CD4-positive, alpha-beta T cell treated with Interleukin-17A for 4 hours (primary cell): ENCODE measurements at regions not wholly inside any gene's neighbourhood (a gene's known extent, or its start where the extent isn't known, plus 50 kb on each side); places are given as distances from the start of the nearest gene placed in this dataset.
"Not testable (repeated sequence)": the region's sequence is repeated elsewhere in the genome, so short reads cannot be mapped to it uniquely, and the experiment has no call there.

ENCODE experiments used
- DNase-seq: peaks from one replicate; pipeline ENCODE4 v3.0.0-alpha.2; 2020; ENCODE audit warnings: mixed read lengths

DNA sequence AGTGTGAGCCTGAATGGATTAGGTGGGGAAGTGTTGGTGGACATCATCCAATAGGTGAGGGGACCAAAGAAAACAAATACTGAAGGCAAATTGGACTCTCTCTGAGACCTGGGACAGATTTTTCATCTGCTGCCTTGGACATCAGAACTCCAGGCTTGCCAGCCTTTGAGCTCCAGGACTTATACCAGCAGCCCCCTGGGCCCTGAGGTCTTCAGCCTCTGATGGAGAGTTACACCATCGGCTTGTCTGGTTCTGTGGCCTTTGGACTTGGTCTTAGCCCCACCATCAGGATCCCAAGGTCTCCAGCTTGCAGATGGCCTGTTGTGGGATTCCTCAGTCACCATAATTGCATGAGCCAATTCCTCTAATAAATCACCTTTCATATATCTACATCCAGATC lies 80.8 kb upstream of the SLC8A3 start:
- no peak for DNase-seq

DNA sequence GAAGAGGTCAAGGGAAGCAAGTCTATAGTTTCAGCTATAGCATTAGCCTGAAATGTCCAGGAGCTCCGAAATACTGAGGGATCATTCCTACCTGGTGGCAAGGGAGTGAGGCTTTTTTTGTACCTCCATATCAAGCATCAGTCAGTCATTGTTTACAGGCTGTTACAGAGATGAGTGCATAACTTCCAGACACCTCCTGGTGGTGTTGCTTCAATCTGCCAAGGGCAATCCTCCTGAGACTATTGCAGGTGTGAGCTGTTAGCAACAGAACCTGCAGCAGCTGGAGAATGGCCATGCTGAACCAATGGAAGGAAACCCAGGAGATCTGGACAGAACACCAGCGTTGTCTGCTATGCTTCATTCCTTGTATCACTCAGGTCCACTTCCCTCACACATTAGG lies 80.0 kb upstream of the SLC8A3 start:
- DNase-seq = no peak

DNA sequence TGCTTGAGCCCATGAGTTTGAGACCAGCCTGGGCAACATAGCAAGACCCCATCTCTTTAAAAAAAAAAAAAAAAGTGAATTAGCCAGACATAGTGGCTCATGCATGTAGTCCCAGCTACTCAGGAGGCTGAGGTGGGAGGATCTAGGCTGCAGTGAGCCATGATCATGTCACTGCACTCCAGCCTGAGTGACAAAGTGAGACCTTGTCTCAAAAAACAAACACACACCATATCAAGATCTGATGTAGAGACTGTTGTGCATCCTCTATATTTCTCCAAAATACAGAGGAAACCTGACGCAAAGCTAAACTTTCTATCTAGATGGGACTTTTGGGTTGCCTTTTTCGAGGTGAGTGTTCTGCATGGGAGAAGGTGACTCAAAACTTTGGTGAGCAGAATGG lies 77.4 kb upstream of the SLC8A3 start:
- no peak for DNase-seq

DNA sequence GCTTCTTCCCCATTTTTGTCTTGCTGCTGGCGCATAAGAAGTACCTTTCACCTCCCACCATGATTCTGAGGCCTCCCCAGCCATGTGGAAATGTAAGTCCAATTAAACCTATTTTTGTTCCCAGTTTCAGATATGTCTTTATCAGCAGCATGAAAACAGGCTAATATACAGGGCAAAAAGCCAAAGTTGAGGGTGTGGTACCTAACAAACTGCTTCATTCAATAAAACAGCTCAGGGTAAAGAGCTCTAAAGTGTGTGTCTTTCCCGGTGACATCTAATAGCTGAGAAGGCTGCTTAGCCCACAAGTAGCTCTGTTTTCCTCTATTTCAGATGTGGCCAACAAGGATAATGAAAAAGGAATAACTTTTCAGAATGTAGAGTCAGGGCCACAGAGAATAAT lies 76.7 kb upstream of the SLC8A3 start:
- no peak for DNase-seq

DNA sequence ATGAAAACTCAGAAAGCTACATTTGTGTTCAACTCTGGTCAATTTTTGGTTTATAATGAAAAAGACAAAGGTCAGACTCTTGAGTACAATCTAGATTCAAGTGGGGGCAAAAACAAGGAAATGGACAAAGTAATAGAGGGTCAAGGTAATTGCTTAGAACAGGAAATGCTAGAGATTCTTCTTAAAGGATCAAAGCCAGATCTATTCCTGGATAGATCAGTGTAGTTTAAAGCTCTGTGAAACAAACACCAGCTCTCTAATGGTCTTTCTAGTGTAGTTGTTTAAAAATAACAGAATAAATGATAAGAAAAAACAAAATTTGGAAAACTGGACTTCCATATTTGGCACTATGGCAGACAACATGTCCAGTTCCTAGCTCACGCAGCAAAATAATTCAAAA lies 70.7 kb upstream of the SLC8A3 start:
- no peak for DNase-seq

DNA sequence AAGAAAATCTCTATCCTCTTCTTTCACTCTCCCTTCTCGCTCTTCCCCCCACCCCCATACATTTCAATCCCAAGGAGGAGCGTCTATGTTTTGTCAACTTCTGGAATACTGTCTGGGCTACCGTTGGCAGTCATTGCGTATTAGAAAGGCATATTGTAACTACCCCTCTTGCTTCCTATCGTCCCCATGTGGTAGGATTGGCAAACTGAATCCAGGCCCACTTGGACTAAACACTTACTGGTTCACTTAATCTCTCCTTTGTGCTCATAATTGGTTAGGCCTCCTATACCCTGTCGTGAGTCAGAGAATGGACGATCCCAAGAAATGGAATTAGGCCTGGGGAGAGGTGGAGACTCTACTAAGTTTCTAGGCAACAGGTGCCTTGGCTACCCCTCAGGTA lies 68.8 kb upstream of the SLC8A3 start:
- DNase-seq = no peak

DNA sequence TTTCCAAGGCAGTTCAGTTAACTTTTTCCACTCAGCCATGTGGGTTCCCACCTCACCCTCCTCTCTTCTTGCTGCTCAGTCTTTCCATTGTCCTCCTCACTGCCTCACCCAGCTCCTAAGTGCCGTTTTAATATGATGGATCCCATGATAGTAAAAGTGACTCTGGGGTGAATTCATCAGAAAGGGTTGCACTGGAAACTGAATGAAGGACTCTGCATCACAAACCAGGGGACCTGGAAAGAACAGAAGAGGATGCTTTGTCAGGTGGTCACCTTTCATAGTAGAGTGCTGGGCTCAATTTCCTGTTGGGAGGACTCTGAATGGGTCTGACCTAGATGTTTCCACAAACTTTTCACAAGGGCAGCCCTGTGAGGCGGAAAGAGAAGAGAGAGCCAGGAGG lies 67.8 kb upstream of the SLC8A3 start:
- no peak for DNase-seq

DNA sequence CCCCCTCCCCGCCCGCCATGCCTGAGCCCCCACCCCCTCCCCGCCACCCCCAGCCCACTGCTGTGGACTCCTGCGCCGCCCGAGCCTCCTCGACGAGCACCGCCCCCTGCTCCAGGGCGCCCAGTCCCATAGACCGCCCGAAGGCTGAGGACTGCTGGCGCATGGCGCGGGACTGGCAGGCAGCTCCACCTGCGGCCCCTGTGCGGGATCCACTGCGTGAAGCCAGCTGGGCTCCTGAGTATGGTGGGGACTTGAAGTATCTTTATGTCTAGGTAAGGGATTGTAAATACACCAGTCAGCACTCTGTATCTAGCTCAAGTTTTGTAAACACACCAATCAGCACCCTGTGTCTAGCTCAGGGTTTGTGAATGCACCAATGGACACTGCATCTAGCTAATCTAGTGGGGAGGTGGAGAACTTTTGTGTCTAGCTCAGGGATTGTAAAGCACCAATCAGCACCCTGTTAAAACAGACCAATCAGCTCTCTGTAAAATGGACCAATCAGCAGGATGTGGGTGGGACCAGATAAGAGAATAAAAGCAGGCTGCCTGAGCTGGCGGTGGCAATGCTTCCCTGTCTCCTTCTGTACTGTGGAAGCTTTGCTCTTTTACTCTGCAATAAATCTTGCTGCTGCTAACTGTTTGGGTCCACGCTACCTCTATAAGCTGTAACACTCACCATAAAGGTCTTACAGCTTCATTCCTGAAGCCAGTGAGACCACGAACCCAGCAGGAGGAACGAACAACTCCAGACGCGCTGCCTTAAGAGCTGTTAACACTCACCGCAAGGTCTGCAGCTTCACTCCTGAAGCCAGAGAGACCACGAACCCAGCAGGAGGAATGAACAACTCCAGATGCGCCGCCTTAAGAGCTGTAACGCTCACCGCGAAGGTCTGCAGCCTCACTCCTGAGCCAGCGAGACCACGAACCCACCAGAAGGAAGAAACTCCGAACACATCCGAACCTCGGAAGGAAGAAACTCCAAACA lies 66.6 kb upstream of the SLC8A3 start:
- DNase-seq = peak; percentile 4

DNA sequence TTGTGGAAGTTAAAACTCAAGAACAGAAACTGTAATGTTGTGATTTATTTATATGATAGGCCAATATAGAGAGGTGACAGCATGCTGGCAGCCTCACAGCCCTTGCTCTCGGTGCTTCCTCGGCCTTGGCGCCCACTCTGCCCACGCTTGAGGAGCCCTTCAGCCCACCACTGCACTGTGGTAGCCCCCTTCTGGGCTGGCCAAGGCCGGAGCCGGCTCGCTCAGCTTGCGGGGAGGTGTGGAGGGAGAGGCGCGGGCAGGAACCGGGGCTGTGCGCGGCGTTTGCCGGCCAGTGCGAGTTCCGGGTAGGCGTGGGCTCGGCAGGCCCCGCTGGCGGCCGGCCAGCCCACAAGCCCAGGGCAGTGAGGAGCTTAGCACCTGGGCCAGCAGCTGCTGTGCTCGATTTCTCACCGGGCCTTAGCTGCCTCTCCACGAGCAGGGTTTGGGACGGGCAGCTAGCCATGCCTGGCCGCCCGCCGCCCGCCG lies 65.8 kb upstream of the SLC8A3 start:
- DNase-seq = peak; percentile 4

DNA sequence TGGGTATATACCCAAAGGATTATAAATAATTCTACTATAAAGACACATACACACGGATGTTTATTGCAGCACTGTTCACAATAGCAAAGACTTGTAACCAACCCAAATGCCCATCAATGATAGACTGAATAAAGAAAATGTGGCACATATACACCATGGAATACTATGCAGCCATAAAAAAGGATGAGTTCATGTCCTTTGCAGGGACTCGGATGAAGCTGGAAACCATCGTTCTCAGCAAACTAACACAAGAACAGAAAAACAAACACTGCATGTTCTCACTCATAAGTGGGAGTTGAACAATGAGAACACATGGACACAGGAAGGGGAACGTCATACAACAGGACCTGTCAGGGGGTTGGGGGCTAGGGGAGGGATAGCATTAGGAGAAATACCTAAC lies 64.8 kb upstream of the SLC8A3 start:
- not testable (repeated sequence) for DNase-seq

DNA sequence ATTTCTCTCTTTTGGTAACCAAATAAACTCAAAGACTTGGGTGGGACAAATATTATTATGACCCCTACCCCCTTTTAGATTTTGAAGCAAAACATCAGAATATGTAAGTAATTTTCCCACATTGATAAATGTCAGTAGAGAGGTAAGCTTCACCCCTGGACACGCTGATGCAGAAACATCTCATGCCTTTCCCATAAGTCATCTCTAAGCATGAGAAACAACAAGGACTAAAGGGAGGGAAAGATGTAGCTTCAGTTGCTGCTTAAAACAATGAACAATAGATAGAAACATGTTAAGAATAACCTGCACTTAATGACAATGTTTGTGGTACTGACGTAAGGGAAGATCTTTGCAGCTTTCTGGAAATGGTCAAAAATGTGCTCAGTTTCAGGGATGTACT lies 56.3 kb upstream of the SLC8A3 start:
- DNase-seq = no peak

DNA sequence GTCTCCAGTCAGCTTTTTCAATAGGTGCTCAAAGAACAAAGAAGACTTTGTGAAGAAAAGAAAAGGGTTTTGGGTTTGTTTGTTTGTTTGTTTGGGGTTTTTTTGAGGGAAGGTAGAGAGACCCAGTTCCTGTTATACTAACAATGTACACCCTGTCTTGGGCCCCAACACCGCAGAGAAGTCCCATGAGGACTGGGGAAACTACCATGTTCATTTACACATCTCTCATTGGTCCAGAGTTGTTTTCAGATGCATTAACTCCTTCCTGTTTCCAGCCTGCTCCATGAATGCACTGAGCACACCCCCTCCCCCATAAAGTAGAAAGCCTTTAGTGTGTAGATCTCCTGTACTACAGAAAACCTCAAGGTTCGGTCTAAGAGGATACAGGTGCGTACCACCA lies 51.1 kb upstream of the SLC8A3 start:
- no peak for DNase-seq

DNA sequence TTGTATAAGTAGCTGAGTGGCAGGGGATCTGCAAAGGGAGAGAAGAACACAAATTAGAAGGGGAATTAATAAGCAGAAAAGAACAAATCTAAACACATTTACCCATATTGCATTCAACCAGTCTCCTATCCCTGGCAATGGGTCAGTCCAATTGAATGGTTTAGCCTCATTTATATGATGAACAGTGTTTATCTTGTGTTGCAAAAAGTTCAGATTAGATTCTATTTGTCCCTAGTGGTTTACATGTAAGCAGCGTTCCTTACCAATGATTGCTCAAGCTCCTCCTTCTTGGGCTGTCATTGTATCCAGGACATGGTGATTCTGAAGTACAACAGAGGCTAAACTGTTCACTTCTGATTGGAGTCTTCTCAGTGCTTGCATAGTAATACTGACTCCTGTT lies 49.9 kb upstream of the SLC8A3 start:
- not testable (repeated sequence) for DNase-seq
